Stimulated activated CD8-positive, alpha-beta memory T cell treated with anti-CD3 and anti-CD28 coated beads, Interleukin-15, amount 100 ng/mL, for 48 hours (primary cell): ENCODE measurements at regions not wholly inside any gene's neighbourhood (a gene's known extent, or its start where the extent isn't known, plus 50 kb on each side); places are given as distances from the start of the nearest gene placed in this dataset.
"Not testable (repeated sequence)": the region's sequence is repeated elsewhere in the genome, so short reads cannot be mapped to it uniquely, and the experiment has no call there.

Experiments used
- DNase-seq, 2 donors: peaks; one replicate each; pipeline ENCODE4 v3.0.0-alpha.2; 2020; ENCODE audit warnings: low read depth in 2 of 2

DNA sequence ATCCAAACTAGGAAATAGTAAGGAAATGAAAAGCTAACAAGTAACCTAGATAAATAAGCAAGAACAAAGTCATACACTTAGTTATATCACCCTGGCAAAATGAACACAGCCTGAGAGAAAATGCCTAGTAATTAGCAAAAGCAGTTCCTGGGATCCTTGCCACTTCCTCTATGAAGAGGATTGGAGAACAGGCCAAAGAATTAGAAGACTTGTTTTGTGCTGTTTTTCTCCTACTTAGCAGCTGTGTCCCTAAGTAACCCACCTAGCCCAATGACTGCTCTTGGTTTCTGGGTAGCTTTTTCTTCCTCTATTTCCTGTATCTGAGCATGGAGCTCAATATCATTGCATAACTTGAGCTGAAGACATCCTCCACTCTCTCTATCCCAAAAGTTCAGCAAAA is 713.9 kb downstream of the ETS1 start:
- no peak for DNase-seq

DNA sequence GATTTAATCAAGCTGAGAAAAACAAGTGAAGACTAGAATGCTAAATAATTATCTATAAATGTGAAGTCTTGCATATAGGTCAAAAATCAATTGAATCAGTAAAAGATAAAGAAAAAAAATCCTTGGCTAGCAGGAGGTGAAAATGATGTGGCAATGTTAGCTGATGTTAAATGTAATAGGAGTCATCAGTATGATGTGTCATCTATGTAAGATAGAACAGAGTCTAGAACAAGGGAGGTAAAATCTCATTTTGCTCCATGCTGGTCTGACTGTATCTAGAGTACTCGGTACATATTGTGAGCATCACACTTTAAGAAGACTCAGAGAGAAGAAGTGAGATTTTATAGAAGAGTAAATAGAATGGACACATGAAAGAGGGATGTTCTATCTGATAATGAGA is 721.2 kb downstream of the ETS1 start:
- no peak for DNase-seq

DNA sequence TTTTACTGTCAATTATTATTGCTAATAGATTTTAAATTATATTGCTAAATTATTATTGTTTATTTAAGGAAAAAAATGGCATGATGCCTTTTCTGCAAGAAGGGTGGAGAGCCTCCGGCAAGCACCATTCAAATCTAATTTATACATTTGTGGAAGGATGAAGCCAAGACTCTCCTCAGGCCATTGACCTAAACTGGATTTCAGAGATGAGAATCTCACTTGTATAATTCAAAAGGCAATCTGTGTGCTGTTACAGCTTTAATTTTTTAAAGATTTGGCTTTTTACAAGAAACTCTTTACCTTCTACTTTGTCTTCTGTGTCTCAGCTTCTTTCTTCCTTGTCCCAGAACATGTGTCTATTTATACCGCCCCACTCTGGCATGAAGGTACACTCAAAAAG is 722.5 kb downstream of the ETS1 start:
- DNase-seq = no peak

DNA sequence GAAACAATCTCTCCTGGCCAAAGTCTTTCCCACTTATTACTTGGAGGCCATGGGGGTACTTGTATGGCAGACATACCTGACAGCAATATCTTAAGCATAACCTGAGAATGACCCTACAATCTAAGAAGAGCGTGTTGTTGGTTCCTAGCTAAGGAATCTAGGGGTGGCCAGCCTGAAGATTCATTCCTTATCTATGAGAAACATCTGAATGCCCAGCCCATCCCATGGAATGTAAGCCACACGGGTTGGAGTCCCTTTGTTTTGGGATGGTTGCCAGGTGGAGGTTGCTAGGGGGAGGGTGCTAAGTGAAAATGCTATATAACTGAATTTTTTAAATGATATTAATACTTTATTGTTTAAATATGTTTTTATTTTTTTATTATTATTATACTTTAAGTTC is 725.0 kb downstream of the ETS1 start:
- no peak for DNase-seq

DNA sequence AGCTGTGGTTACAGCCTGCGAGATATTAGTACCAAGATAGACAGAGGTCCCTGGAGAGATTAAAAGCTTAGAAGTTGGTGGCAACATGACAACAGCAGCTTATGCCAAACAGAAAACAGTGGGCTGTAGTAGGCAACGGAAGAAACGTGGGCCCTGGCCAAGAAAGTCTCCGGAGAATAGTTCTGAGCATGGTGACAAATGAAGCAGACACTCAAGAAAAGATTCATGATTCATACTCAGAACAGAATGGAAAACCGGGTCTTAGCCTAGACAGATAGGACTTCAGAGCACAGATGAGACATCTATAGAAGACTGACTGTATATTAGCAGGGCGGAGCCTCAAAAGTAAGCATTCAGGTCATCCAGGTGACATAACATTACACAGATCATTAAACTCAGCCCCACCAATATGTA is 727.4 kb downstream of the ETS1 start:
- no peak for DNase-seq

DNA sequence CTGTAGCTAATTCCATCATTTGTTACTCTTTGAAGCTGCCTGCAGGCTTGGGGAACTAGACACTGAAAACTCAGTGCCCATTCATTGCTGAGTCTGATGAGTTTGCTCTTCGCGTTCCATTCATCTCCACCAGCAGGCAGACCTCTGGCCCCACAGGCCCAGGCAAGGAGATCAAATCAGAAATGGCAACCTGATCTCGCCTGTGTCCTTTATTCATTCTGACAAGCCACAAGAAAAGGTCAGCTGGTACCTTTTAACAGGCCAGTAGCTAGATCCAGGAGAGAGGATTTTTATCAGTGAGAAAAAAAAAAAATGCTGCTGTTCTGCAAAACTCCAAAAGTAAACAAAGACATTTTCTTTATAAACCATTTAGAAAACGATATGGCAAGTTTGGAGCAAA is 742.5 kb downstream of the ETS1 start:
- no peak for DNase-seq

DNA sequence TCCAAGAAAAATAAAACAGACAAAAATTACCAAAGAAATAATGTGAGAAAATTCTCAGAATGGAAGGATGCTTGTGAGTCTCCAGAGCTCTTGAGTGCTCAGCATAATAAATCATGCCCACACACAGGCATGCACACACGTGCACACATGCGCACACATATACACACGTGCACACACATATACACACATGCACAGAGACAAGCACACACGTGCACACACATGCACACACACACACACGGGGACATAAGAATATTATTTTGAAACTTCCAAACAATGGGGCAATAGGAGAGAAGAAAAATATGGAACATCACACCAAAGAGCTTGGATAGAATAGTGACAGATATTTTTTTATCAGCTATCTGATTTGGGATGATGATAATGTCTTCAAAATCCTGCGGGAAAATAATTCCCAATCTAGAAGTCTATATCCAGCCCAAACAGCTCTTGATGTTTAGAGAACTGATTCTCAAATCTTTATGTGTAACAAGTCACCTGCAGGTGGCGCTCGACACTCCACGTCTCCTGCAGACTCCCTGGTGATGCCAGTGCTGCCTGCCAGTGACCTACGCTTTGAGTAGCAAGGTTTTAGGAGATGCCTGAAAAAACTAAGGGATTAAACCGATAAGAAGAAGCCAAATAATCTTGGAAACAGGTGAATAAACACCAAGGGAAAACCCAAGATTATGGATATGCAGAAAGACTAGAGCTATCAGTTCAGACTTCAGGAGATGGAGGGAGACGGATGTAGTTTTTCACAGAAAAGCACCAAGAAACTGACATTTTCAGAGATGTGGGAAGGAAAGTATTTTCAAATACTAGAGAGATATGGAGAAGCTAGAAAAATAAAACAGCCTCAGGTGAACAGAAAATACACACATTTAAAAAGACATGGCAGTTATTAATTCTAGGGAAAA is 743.6 kb downstream of the ETS1 start:
- peak; percentile 17 to 35 for DNase-seq

DNA sequence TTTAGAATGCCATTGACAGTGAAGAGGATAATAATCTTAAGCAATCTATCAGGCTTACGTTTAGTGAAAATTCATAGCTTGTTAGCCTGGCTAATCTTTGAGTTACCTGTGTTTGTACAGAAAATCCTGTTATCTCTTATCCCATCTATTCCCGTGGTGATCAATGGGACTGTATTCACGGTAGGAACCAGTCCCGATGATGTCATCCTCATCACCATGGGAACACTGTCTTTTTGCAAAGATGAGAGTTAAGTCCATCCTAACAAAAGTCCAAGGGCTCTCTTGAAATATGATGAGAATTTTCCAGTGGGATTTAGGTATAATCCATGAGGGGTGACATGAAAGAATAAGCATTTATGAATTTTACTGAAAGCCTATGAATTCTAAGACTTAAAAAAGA is 762.2 kb downstream of the ETS1 start:
- no peak for DNase-seq

DNA sequence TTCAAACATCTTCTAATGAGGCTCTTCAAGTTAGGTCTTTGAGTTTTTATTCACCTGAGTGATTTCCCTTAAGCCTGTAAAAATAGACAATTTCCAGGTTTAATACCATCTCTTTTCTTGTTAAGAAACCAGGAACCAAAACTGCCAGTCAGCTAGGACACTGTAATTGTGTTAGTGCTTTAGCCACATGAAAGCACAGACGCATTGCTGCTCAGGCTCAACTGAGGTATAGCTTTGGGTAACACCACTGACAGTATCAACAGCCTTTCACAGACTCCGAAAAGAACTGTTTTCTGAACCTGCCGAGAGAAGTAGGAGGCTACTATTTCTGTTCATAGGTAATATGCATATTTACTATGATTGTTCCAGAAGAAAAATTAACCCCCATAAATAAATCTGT is 768.7 kb downstream of the ETS1 start:
- no peak for DNase-seq

DNA sequence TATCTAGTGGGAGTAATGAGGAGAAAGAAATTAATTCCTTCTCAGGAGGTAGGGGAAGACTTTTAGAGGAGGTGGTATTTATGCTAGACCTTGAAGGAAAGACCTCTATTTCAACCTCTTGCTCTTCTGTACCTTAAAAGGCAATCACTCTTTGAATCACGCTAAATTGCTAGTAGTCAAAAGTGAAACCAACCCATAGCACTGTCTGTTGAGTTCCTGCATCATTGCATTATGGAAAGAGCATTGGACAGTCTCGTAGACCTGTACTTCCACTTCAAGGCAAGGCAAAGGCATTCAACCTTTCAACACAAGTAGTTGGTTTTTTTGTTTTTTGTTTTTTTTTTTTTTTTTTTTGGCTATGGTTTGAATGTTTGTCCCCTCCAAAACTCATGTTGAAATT is 770.4 kb downstream of the ETS1 start:
- no peak for DNase-seq

DNA sequence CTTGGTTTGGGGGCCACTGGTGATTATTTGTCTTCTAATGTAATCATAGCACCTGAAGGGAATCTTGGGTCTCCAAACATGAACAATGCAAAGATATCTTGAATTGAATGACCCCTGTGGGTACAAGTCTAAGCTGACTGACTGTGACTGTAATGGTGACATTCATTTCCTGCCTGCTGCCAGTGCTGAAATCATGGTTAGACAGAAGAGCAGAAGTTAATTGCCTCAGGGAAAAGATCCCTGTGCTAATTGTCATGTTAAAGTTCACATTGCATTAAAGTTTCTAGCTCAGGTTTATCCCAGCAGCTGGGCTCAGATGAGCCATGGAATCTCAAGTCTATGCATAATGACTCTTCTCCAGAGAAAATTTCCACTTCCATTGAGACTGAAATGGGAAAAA is 772.0 kb downstream of the ETS1 start:
- no peak for DNase-seq

DNA sequence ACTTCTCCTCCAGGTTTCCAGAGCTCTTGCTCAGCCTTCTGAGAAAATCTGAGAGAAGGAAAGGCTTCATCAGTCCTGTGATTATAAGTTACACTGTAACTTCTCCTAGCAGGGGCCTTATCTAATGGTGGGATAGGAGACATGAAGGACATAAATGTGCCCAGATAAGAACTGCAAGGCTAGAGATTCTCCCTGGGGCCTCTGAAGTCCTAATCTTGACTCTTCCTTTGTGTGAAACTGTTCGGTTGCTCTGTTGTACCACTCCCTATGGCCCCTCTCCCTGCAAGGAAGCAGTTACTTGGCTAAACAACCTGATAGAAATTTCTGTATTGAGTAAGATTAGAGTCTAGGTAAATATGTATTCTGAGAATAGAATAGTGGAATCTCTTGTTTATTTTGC is 780.9 kb downstream of the ETS1 start:
- no peak for DNase-seq

DNA sequence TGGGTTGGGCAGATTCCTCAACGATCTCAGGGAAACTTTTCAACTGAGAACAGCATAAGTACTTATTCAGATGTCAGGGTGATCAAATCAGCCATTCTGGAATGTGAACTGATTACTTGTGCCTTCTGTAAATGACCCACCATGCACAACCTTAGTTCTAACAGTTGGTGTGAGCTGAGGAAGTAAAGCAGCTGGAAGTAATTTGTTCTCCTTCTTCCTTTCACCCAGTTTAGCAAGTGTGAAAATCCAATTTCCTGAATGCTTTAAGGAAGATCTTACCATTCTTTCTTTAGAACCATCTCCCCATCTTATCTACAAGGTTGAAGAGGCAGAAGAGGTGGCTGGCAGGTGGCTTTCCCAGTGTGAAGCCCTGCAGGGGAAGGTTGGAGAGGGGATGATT is 781.6 kb downstream of the ETS1 start:
- DNase-seq = no peak

DNA sequence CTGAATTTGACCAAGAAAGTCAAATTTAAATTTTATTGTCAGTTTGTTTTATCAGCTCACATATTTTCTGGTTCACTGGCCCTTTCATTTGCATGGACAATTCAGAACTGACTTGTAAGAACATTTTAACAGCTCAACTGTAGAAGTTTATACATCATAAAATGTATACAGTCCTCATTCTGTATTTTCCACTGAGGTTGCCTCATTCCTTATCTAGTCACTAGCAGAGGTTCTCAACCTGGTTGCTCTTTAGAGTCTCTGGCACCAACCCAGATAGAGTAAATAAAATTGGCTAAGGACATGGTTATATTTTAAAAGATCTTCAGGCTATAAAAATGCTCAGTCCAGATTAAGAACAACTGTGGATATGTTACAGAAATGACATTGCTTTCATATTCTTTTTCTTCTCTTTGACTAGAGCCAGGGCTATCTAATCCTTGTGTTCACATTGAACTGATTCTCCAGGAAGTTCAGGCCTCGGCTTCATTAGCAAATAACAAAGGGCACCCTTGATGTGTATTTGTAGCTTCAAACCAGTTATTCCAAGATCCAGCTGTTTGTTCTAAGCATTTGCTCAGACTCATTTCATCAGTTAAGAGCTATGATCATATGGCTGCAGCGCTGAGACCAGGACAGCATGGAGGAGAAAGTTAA is 782.5 kb downstream of the ETS1 start:
- DNase-seq = no peak

DNA sequence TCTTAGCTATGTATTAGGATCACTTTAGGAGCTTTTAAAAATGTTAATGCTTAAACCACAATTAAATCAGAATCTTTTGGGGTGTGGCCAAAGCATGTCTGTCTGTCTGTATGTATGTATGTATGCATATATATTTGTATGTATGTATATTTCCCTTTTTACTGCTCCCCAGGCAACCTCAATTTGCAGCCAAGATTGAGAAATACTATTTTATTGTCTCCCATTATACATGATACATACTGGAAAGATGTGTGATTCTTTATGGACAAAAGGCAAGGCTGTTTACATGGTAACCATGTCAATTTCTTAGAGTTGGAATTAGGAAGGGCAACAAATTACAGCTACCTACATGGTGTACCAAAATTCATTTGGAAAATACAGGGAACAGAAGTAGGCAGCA is 783.6 kb downstream of the ETS1 start:
- no peak for DNase-seq

DNA sequence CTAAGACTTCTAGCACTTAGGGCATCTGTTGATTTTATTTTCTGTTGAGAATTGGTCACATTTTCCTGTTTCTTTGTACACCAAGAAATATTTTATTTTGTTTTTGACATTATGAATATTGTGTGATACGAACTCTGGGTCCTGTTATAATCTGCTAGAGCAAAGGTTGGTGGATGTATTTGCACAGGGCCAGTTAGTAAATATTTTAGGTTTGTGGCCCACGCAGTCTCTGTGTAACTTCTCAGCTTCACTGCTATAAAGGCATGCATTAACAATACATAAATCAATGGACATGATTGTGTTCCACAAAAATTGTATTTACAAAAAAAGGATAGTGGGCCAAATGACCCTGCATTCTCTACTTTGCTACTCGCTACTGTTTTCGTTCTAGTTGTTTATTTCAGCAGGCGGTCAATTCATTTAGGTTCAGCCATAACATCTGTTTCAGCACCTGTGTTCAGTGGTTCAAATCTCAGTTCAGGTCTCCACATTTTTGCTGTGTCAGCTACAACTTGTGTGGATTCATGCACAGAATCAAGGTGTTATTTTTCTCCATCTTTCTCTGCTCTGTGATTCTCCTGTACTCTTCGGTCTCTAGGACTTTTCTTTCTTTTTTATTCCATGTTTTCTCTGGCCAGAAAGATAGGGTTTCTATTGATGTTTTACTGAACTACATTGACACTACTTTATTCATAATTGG is 786.2 kb downstream of the ETS1 start:
- DNase-seq = no peak

DNA sequence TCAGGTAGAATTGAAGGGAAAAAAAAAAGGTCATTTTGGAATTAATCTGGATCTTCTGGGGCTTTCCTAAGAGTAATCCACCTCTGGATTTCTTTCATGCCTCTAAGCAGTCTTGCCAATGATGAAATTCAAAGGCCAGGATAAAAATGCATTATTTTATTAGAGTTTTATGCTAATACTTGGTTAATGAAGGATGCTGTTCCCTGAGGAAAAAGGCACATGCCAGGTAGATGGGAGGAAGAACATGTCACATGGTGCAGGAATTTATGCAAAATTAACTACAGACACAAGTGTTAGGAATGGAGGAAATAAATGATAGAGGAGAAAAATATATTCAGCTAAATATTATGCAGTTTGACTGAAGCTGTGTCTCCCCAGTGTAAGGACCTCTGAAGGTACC is 792.0 kb downstream of the ETS1 start:
- DNase-seq = no peak

DNA sequence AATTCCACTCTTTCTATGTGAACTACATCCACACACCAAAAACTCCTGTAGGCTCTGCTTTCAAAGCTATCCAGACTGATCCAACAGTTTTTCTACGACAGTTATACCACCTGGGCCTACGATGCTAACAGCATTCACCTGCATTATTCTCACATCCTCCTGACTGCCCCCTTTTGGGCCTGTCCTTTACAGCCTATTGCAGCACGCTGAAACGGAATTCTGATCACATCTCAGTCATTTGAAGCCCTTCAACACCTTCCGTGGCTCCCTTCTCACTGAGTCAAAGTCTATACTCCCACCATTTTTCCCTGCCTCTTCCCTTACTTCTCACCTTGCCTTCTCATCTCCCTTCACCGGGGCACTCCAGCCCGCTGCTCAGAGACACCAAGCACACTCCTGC is 791.3 kb upstream of the KIRREL3 start:
- DNase-seq = no peak

DNA sequence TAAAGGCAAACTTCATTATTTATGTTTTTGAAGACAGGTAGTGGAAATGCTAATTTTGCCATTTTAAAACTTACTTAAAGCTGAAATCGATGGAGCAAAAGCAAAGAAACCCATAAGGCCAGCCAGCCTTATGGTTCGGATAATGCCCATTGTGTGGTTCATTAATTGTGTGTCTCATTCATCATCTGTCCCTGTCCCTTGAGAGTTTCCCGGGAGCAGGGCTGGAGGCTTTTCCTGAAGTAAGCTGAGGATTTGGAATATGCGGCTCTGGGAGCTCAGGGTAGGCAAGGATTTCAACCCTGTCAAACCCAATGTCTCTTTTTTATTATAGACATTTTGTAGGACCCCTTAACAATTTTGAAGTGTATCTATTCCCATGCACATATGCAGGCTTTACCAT is 790.0 kb upstream of the KIRREL3 start:
- DNase-seq = no peak

DNA sequence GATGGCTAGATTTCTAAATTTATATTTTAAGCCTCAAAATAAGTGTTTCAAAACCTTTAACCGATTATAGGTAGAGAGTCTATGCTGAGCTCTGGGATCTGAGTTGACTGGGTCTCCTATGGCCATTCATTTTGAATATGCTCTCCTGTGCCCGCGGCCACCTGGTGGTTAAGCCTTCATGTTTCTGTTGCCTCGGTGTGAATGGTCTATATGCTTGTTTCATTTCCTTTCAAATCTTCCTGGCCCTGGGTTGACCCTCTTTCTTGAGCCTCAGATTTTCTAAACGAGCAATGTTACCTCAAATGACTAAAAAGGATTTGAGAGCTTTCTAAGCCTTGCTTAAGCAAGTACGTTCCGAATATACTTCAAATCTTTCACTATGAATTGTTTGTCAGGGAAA is 789.4 kb upstream of the KIRREL3 start:
- DNase-seq = no peak

DNA sequence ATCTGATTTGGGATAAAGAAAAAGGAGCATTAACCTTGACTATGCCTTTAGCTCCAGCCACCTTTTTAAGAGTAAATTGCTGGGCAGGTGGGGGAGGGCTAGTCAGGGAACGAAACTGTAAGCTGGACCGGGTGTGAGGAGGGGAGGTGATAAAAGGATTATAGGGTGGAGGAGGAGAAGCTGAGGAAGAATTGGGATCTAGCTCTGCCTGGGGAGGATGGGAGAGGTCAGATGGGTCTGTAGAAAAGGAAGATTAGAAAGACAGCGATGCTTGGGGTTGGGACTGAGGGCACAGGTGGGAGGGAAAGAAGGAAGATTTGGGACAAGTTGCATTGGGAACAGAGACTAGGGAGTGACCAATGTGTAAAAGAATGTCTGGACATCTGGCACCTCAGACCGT is 772.4 kb upstream of the KIRREL3 start:
- DNase-seq = not testable (repeated sequence)

DNA sequence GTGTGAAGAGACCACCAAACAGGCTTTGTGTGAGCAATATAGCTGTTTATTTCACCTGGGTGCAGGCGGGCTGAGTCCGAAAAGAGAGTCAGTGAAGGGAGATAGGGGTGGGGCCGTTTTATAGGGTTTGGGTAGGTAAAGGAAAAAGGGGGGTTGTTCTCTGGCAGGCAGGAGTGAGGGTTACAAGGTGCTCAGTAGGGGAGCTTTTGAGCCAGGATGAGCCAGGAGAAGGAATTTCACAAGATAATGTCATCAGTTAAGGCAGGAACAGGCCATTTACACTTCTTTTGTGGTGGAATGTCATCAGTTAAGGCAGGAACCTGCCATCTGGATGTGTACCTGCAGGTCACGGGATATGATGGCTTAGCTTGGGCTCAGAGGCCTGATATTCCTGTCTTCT is 768.4 kb upstream of the KIRREL3 start:
- not testable (repeated sequence) for DNase-seq

DNA sequence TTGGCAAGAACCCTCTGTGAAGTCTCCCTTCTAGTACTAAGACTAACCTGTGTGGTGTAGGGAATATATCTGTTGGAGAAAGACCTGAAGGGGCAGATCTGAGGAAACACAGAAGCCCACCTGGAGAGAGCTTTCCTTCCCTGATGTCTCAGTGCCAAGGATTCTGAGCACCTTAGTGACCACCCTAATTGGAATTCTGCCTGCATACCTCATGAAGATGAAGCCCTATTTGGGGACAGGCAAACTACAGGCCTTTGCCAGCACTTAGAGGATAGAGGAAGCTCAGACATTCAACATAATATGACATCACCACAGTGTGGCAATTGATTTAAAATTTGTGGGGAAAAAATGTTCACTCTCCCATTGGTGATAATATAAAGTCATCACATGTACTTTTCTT is 766.2 kb upstream of the KIRREL3 start:
- DNase-seq = no peak
